B cell (primary cell): ENCODE measurements at regions not wholly inside any gene's neighbourhood (a gene's known extent, or its start where the extent isn't known, plus 50 kb on each side); places are given as distances from the start of the nearest gene placed in this dataset.
"Not testable (repeated sequence)": the region's sequence is repeated elsewhere in the genome, so short reads cannot be mapped to it uniquely, and the experiment has no call there.

Experiments used
- ATAC-seq: fragments of 200-7000 bp; cut with Tn5 transposase; one replicate; pipeline ENCODE4 v1.10.0; 2021; ENCODE audit warnings: low read depth, mild to moderate bottlenecking, moderate number of reproducible peaks, moderate library complexity
- CTCF ChIA-PET: fragments of 350-600 bp; sonication (Branson Sonifier 250); formaldehyde crosslinking; loops from one replicate; lab custom pipeline; 2021; ENCODE audit warnings: antibody characterized with exemption, inconsistent platforms; lab: Charles Lee
- POLR2A ChIA-PET: fragments of 350-600 bp; sonication (Branson Sonifier 250); formaldehyde crosslinking; loops from one replicate; lab custom pipeline; 2021; ENCODE audit warnings: antibody characterized with exemption; lab: Charles Lee
- DNase-seq: peaks from one replicate; pipeline ENCODE4 v3.0.0; 2013
- H2AFZ ChIP-seq: 2 replicates; pipeline ENCODE4 v1.6.1; 2012; ENCODE audit warnings: mild to moderate bottlenecking, low read depth, low read length; ENCODE audit not compliant: insufficient read depth, poor library complexity, severe bottlenecking
- H3K27ac ChIP-seq, 2 donors: 1 replicate in 1 of 2; 2 replicates in 1 of 2; pipeline ENCODE4 v1.5.1; 2012 to 2013; ENCODE audit warnings: low read length in 2 of 2, mild to moderate bottlenecking in 2 of 2, moderate library complexity in 1 of 2
- H3K27me3 ChIP-seq, 4 experiments: fragments of 200-600 bp in 1 of 4; sonication (generic) in 1 of 4; replicated peaks in 1 of 4; 1 replicate in 2 of 4; 2 replicates in 2 of 4; pipeline versions ENCODE4 v1.6.1 to v1.7.0; 2013 to 2016; ENCODE audit warnings: low read length in 3 of 4, mild to moderate bottlenecking in 2 of 4, mixed read lengths in 1 of 4, moderate library complexity in 1 of 4; ENCODE audit not compliant: insufficient read depth in 4 of 4, control insufficient read depth in 3 of 4; ENCODE audit errors: control extremely low read depth in 1 of 4
- H3K36me3 ChIP-seq, 2 experiments: replicated peaks in 1 of 2; 1 replicate in 1 of 2; 2 replicates in 1 of 2; pipeline versions ENCODE4 v1.6.1 to v1.7.1; 2013; ENCODE audit warnings: low read length in 1 of 2; ENCODE audit not compliant: insufficient read depth in 2 of 2, control insufficient read depth in 1 of 2; ENCODE audit errors: control extremely low read depth in 1 of 2, extremely low read depth in 1 of 2
- H3K4me1 ChIP-seq, 2 donors: fragments of 200-600 bp in 1 of 2; sonication (generic) in 1 of 2; 1 replicate in 1 of 2; 2 replicates in 1 of 2; pipeline versions ENCODE4 v1.5.1 to v1.6.1; 2013 to 2017; ENCODE audit warnings: low read length in 2 of 2; ENCODE audit not compliant: control insufficient read depth in 2 of 2, insufficient read depth in 2 of 2
- H3K4me2 ChIP-seq: replicated peaks from 2 replicates; pipeline ENCODE3; 2012; ENCODE audit warnings: mild to moderate bottlenecking, low read depth, low read length; ENCODE audit not compliant: poor library complexity, severe bottlenecking
- H3K4me3 ChIP-seq, 5 experiments: fragments of 200-600 bp in 1 of 5; sonication (generic) in 1 of 5; 1 replicate in 3 of 5; 2 replicates in 2 of 5; pipeline versions ENCODE4 v1.5.1 to v1.7.0; 2011 to 2016; ENCODE audit warnings: low read length in 4 of 5, mild to moderate bottlenecking in 4 of 5, low read depth in 2 of 5, control low read depth in 1 of 5, moderate library complexity in 1 of 5; ENCODE audit not compliant: insufficient read depth in 1 of 5; ENCODE audit errors: control extremely low read depth in 1 of 5, extremely low read depth in 1 of 5
- H3K79me2 ChIP-seq: fragments of 200-600 bp; sonication (generic); one replicate; pipeline ENCODE4 v1.6.0; 2016; ENCODE audit warnings: low read length; ENCODE audit not compliant: control insufficient read depth, insufficient read depth
- H3K9ac ChIP-seq: fragments of 200-600 bp; sonication (generic); 2 replicates; pipeline ENCODE4 v1.6.1; 2017; ENCODE audit warnings: mild to moderate bottlenecking, low read length, moderate library complexity
- H3K9me3 ChIP-seq, 3 donors: one replicate each; pipeline versions ENCODE4 v1.6.1 to v1.7.1; 2013; ENCODE audit warnings: low read length in 2 of 3; ENCODE audit not compliant: control insufficient read depth in 2 of 3, insufficient read depth in 1 of 3; ENCODE audit errors: control extremely low read depth in 1 of 3
- H4K20me1 ChIP-seq: 2 replicates; pipeline ENCODE4 v1.6.0; 2012; ENCODE audit warnings: mild to moderate bottlenecking, low read length; ENCODE audit not compliant: insufficient read depth, control insufficient read depth, poor library complexity, severe bottlenecking
- H3K27ac Mint-ChIP-seq: one replicate; pipeline ENCODE4 v1.8.0; 2021; ENCODE audit warnings: mixed read lengths
- H3K27me3 Mint-ChIP-seq: one replicate; pipeline ENCODE4 v1.8.0; 2021; ENCODE audit warnings: mixed read lengths
- H3K4me1 Mint-ChIP-seq: one replicate; pipeline ENCODE4 v1.8.0; 2021; ENCODE audit warnings: mixed read lengths
- H3K4me3 Mint-ChIP-seq: one replicate; pipeline ENCODE4 v1.8.0; 2021; ENCODE audit warnings: mixed read lengths
- H3K9me3 Mint-ChIP-seq: one replicate; pipeline ENCODE4 v1.8.0; 2022; ENCODE audit warnings: mixed read lengths; ENCODE audit not compliant: insufficient read depth
- CTCF ChIP-seq: fragments of 200-600 bp; IDR thresholded peaks from one replicate; pipeline ENCODE4 v1.8.0; 2022; ENCODE audit warnings: antibody characterized with exemption, mild to moderate bottlenecking
- EZH2 ChIP-seq: IDR thresholded peaks from 2 replicates; pipeline ENCODE4 v1.6.1; 2012; ENCODE audit warnings: borderline replicate concordance, low read depth, mild to moderate bottlenecking, moderate library complexity, low read length; ENCODE audit not compliant: insufficient read depth, poor library complexity, severe bottlenecking
- WGBS: methylation state at CpG from one replicate; pipeline ENCODE4 v1.1.5; 2013; ENCODE audit warnings: missing lambda C conversion rate; ENCODE audit not compliant: insufficient coverage; 5-methylcytosine and 5-hydroxymethylcytosine counted together
- intact Hi-C: fragments of 100-400 bp; cut with micrococcal nuclease; formaldehyde crosslinking; loops from one replicate; pipeline ENCODE4 v1.10.0; 2022

- Mint-ChIP-seq H3K4me3 (no peak overlapping the region), H3K4me1 (no peaks in the 10 kb centered on the region), H3K27ac (no peak overlapping the region), H3K9me3 (peaks cover 2% of the 10 kb centered on the region), H3K27me3 (peaks cover 11% of the 10 kb centered on the region)
- no peaks in the 10 kb centered on the region for H3K4me1 ChIP-seq
- ChIA-PET POLR2A (no interaction called here), CTCF (no interaction called here)
- no peaks in the 10 kb centered on the region for H3K9me3 ChIP-seq
- TF ChIP-seq EZH2 (no peak), CTCF (no peak)
- H2AFZ ChIP-seq = no peak overlapping the region
- H3K4me3 ChIP-seq = no peak overlapping the region
- intact Hi-C loops = no loop called here
- H3K9ac ChIP-seq = no peak overlapping the region
- no peak for ATAC-seq
- H3K4me2 ChIP-seq = no peak overlapping the region
- peaks cover 0 to 3% (median 1%) of the 10 kb centered on the region in 4 experiments for H3K27me3 ChIP-seq
- H3K79me2 ChIP-seq = no peaks in the 10 kb centered on the region
- H3K27ac ChIP-seq = no peak overlapping the region
- H3K36me3 ChIP-seq = no peaks in the 10 kb centered on the region
- WGBS = no CpG with 5 or more reads among the region's 2 CpGs
- H4K20me1 ChIP-seq = no peaks in the 10 kb centered on the region
- no peak for DNase-seq
Measured at GRCh38 chr10:118882741-118883140, 128.0 kb upstream of the CACUL1 start.

- H3K9me3 Mint-ChIP-seq = peaks cover 4% of the 10 kb centered on the region
- Histone ChIP-seq H3K79me2 (no peaks in the 10 kb centered on the region), H3K4me3 (no peak overlapping the region), H4K20me1 (no peaks in the 10 kb centered on the region), H2AFZ (no peak overlapping the region), H3K4me1 (no peaks in the 10 kb centered on the region), H3K27me3 (peaks cover 0 to 9% (median 2%) of the 10 kb centered on the region in 4 experiments), H3K9ac (no peak overlapping the region), H3K9me3 (peaks cover 0 to 3% (median 0%) of the 10 kb centered on the region in 3 donors), H3K36me3 (no peaks in the 10 kb centered on the region), H3K4me2 (no peak overlapping the region), H3K27ac (no peak overlapping the region)
- peaks cover 11% of the 10 kb centered on the region for H3K27me3 Mint-ChIP-seq
- intact Hi-C loops = no loop called here
- WGBS = no CpG with 5 or more reads among the region's 1 CpG
- TF ChIP-seq EZH2 = no peak
- no peak for TF ChIP-seq CTCF
- H3K4me1 Mint-ChIP-seq = no peaks in the 10 kb centered on the region
- ChIA-PET POLR2A (no interaction called here), CTCF (no interaction called here)
- H3K4me3 Mint-ChIP-seq = no peak overlapping the region
- ATAC-seq (no peak), DNase-seq (no peak)
- no peak overlapping the region for H3K27ac Mint-ChIP-seq
Measured at GRCh38 chr10:118892255-118892654, 137.3 kb upstream of the NANOS1 start.

GRCh38 chr10:118894891-118895290 is 134.6 kb upstream of the NANOS1 start:
- H3K9ac ChIP-seq, H4K20me1 ChIP-seq, H3K4me3 Mint-ChIP-seq, CTCF ChIA-PET, H3K27me3 ChIP-seq, H3K27ac ChIP-seq, H3K4me1 Mint-ChIP-seq, intact Hi-C loops, H3K9me3 ChIP-seq, H3K9me3 Mint-ChIP-seq, H3K4me2 ChIP-seq, DNase-seq, H3K79me2 ChIP-seq, H3K4me1 ChIP-seq, H3K36me3 ChIP-seq, H2AFZ ChIP-seq, ATAC-seq, H3K4me3 ChIP-seq, H3K27ac Mint-ChIP-seq, H3K27me3 Mint-ChIP-seq, POLR2A ChIA-PET: not testable (repeated sequence)
- 94% methylated on average over 3 of the region's 25 CpGs for WGBS
